HG02884 (cell line): ENCODE measurements at regions not wholly inside any gene's neighbourhood (a gene's known extent, or its start where the extent isn't known, plus 50 kb on each side); places are given as distances from the start of the nearest gene placed in this dataset.

ENCODE experiments used
- ATAC-seq: cut with Tn5 transposase; IDR thresholded peaks from one replicate; pipeline ENCODE4 v1.9.1; 2021; ENCODE audit warnings: mild to moderate bottlenecking, moderate library complexity; ENCODE audit not compliant: unreplicated experiment

GRCh38 chr3:7881946-7882345 is 619.7 kb upstream of the LMCD1 start:
- ATAC-seq = no peak

- no peak for ATAC-seq
Observed at GRCh38 chr3:7897655-7898054, 604.0 kb upstream of the LMCD1 start.

GRCh38 chr3:7913283-7913682 is 588.3 kb upstream of the LMCD1 start:
- no peak for ATAC-seq

- no peak for ATAC-seq
Observed at GRCh38 chr3:7915356-7915755, 586.3 kb upstream of the LMCD1 start.

GRCh38 chr3:7917443-7918151 is 584.0 kb upstream of the LMCD1 start:
- no peak for ATAC-seq

- no peak for ATAC-seq
Observed at GRCh38 chr3:7920211-7920610, 581.4 kb upstream of the LMCD1 start.

- no peak for ATAC-seq
Observed at GRCh38 chr3:7924228-7924627, 577.4 kb upstream of the LMCD1 start.

GRCh38 chr3:7927015-7927414 is 574.6 kb upstream of the LMCD1 start:
- ATAC-seq = no peak

GRCh38 chr3:7927864-7928263 is 573.8 kb upstream of the LMCD1 start:
- no peak for ATAC-seq

GRCh38 chr3:7929319-7929889 is 572.2 kb upstream of the LMCD1 start:
- no peak for ATAC-seq

GRCh38 chr3:7934362-7934761 is 567.3 kb upstream of the LMCD1 start:
- no peak for ATAC-seq

- ATAC-seq = no peak
Observed at GRCh38 chr3:7947930-7948329, 553.7 kb upstream of the LMCD1 start.

- no peak for ATAC-seq
Observed at GRCh38 chr3:7950890-7951289, 550.7 kb upstream of the LMCD1 start.

GRCh38 chr3:7953449-7954014 is 548.1 kb upstream of the LMCD1 start:
- ATAC-seq = no peak

- no peak for ATAC-seq
Observed at GRCh38 chr3:7957024-7957423, 544.6 kb upstream of the LMCD1 start.

GRCh38 chr3:7959094-7959493 is 542.5 kb upstream of the LMCD1 start:
- ATAC-seq = no peak

GRCh38 chr3:7960601-7961000 is 541.0 kb upstream of the LMCD1 start:
- ATAC-seq = no peak

GRCh38 chr3:7962301-7962700 is 539.3 kb upstream of the LMCD1 start:
- no peak for ATAC-seq

- no peak for ATAC-seq
Observed at GRCh38 chr3:7964899-7965298, 536.7 kb upstream of the LMCD1 start.

GRCh38 chr3:7973006-7973405 is 528.6 kb upstream of the LMCD1 start:
- no peak for ATAC-seq

GRCh38 chr3:7977245-7978086 is 524.2 kb upstream of the LMCD1 start:
- no peak for ATAC-seq

GRCh38 chr3:7978087-7978422 is 523.6 kb upstream of the LMCD1 start:
- ATAC-seq = no peak
